ENCODE measurements at regions not wholly inside any gene's neighbourhood (a gene's known extent, or its start where the extent isn't known, plus 50 kb on each side); places are given as distances from the start of the nearest gene placed in this dataset.

GRCh38 chr15:47584316-47584715 lies 133.0 kb upstream of the SEMA6D start:
- TF ChIP-seq FOXP2 (optimal IDR thresholded peaks at IDR 0.05; ENCODE audit: borderline replicate concordance, extremely low read depth, extremely low read length, insufficient read depth) (no peak), SIN3A (IDR thresholded peaks at IDR 0.05; ENCODE audit: borderline replicate concordance, insufficient read depth, low read length) (no peak)

GRCh38 chr15:47586653-47587224 lies 130.6 kb upstream of the SEMA6D start:
- TF ChIP-seq FOXP2 (optimal IDR thresholded peaks at IDR 0.05; ENCODE audit: borderline replicate concordance, extremely low read depth, extremely low read length, insufficient read depth) (no peak), REST (IDR thresholded peaks at IDR 0.05; ENCODE audit: insufficient read depth in 1 of 2, low read depth in 2 of 2, low read length in 2 of 2) (no peak), POLR2AphosphoS5 (IDR thresholded peaks at IDR 0.05; ENCODE audit: low read depth, low read length) (no peak), SIN3A (IDR thresholded peaks at IDR 0.05; ENCODE audit: borderline replicate concordance, insufficient read depth, low read length) (no peak), TAF1 (IDR thresholded peaks at IDR 0.05; ENCODE audit: borderline replicate concordance, insufficient read depth, low read length) (no peak)

- TF ChIP-seq FOXP2 (optimal IDR thresholded peaks at IDR 0.05; ENCODE audit: borderline replicate concordance, extremely low read depth, extremely low read length, insufficient read depth): no peak
- TF ChIP-seq REST (IDR thresholded peaks at IDR 0.05; ENCODE audit: insufficient read depth in 1 of 2, low read depth in 2 of 2, low read length in 2 of 2): no peak
- TF ChIP-seq TAF1 (IDR thresholded peaks at IDR 0.05; ENCODE audit: borderline replicate concordance, insufficient read depth, low read length): no peak
- TF ChIP-seq SIN3A (IDR thresholded peaks at IDR 0.05; ENCODE audit: borderline replicate concordance, insufficient read depth, low read length): no peak
- no peak for TF ChIP-seq POLR2AphosphoS5 (IDR thresholded peaks at IDR 0.05; ENCODE audit: low read depth, low read length)
Measured at GRCh38 chr15:47587940-47588802, 129.1 kb upstream of the SEMA6D start.

GRCh38 chr15:47588958-47589357 lies 128.3 kb upstream of the SEMA6D start:
- TF ChIP-seq SIN3A (IDR thresholded peaks at IDR 0.05; ENCODE audit: borderline replicate concordance, insufficient read depth, low read length) (no peak), TAF1 (IDR thresholded peaks at IDR 0.05; ENCODE audit: borderline replicate concordance, insufficient read depth, low read length) (no peak), FOXP2 (optimal IDR thresholded peaks at IDR 0.05; ENCODE audit: borderline replicate concordance, extremely low read depth, extremely low read length, insufficient read depth) (no peak), REST (IDR thresholded peaks at IDR 0.05; ENCODE audit: insufficient read depth in 1 of 2, low read depth in 2 of 2, low read length in 2 of 2) (no peak), POLR2AphosphoS5 (IDR thresholded peaks at IDR 0.05; ENCODE audit: low read depth, low read length) (no peak)

- TF ChIP-seq POLR2AphosphoS5 (IDR thresholded peaks at IDR 0.05; ENCODE audit: low read depth, low read length) (no peak), TAF1 (IDR thresholded peaks at IDR 0.05; ENCODE audit: borderline replicate concordance, insufficient read depth, low read length) (no peak), SIN3A (IDR thresholded peaks at IDR 0.05; ENCODE audit: borderline replicate concordance, insufficient read depth, low read length) (no peak), REST (IDR thresholded peaks at IDR 0.05; ENCODE audit: insufficient read depth in 1 of 2, low read depth in 2 of 2, low read length in 2 of 2) (no peak), FOXP2 (optimal IDR thresholded peaks at IDR 0.05; ENCODE audit: borderline replicate concordance, extremely low read depth, extremely low read length, insufficient read depth) (no peak)
Measured at GRCh38 chr15:47598996-47599395, 118.3 kb upstream of the SEMA6D start.
